GM13977 (cell line): ENCODE measurements at regions not wholly inside any gene's neighbourhood (a gene's known extent, or its start where the extent isn't known, plus 50 kb on each side); places are given as distances from the start of the nearest gene placed in this dataset.
"Not testable (repeated sequence)": the region's sequence is repeated elsewhere in the genome, so short reads cannot be mapped to it uniquely, and the experiment has no call there.

Experiments used
- DNase-seq: peaks from one replicate; pipeline ENCODE4 v3.0.0; 2012; ENCODE audit warnings: low spot score
- in situ Hi-C: fragments of 300-500 bp; cut with MboI; formaldehyde crosslinking; loops from one replicate; pipeline ENCODE4 v1.12.0; 2022; ENCODE audit warnings: low sequenced_read_pairs, low pct_unique_long_range_greater_than_20kb, mixed read lengths, inconsistent platforms; ENCODE audit not compliant: unreplicated experiment
- TF ChIP-seq, protein P1 (sequence below): IDR thresholded peaks from 2 replicates; pipeline ENCODE4 v1.5.1; 2012; ENCODE audit warnings: mild to moderate bottlenecking, control low read depth; ENCODE audit not compliant: insufficient read depth; ENCODE audit errors: extremely low read depth, missing control alignments

- in situ Hi-C loops: no loop called here
- no peak for DNase-seq
- TF ChIP-seq, protein P1, sequence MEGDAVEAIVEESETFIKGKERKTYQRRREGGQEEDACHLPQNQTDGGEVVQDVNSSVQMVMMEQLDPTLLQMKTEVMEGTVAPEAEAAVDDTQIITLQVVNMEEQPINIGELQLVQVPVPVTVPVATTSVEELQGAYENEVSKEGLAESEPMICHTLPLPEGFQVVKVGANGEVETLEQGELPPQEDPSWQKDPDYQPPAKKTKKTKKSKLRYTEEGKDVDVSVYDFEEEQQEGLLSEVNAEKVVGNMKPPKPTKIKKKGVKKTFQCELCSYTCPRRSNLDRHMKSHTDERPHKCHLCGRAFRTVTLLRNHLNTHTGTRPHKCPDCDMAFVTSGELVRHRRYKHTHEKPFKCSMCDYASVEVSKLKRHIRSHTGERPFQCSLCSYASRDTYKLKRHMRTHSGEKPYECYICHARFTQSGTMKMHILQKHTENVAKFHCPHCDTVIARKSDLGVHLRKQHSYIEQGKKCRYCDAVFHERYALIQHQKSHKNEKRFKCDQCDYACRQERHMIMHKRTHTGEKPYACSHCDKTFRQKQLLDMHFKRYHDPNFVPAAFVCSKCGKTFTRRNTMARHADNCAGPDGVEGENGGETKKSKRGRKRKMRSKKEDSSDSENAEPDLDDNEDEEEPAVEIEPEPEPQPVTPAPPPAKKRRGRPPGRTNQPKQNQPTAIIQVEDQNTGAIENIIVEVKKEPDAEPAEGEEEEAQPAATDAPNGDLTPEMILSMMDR: no peak
Observed at GRCh38 chr3:109985943-109986555, 648.7 kb upstream of the DPPA4 start.

GRCh38 chr3:109994853-109995252, 657.5 kb upstream of the DPPA4 start:
- in situ Hi-C loops: no loop called here
- TF ChIP-seq, protein P1: no peak
- no peak for DNase-seq

GRCh38 chr3:109995377-109995776, 658.0 kb upstream of the DPPA4 start:
- DNase-seq: no peak

GRCh38 chr3:110001905-110002304, 664.6 kb upstream of the DPPA4 start:
- in situ Hi-C loops: not testable (repeated sequence)

More at GRCh38 chr3:109995377-109995776, 658.0 kb upstream of the DPPA4 start:
- TF ChIP-seq, protein P1: no peak
- in situ Hi-C loops: no loop called here

DNA sequence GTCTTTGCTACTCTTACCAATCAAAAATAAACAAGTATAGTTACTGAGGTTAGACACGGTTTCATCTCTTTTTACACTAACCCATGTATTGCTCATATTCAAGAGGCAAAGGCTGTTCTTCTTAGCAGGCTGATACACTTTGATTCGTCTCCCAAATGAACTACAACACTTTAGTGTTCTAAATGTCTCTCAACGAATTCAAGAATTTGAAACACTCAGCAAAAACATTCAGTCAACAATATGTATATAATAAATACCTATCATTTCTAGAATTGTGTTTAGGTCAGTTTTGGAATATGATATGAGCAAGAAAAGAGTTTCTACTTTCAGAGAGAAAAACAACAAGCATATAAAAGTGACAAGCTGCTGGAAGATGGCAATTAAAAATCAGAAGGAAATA, 669.6 kb upstream of the DPPA4 start:
- in situ Hi-C loops: no loop called here
- TF ChIP-seq, protein P1: no peak
- no peak for DNase-seq

More at GRCh38 chr3:110001905-110002304, 664.6 kb upstream of the DPPA4 start:
- not testable (repeated sequence) for DNase-seq

GRCh38 chr3:110015231-110015963, 678.1 kb upstream of the DPPA4 start:
- in situ Hi-C loops: no loop called here
- TF ChIP-seq, protein P1: no peak

DNA sequence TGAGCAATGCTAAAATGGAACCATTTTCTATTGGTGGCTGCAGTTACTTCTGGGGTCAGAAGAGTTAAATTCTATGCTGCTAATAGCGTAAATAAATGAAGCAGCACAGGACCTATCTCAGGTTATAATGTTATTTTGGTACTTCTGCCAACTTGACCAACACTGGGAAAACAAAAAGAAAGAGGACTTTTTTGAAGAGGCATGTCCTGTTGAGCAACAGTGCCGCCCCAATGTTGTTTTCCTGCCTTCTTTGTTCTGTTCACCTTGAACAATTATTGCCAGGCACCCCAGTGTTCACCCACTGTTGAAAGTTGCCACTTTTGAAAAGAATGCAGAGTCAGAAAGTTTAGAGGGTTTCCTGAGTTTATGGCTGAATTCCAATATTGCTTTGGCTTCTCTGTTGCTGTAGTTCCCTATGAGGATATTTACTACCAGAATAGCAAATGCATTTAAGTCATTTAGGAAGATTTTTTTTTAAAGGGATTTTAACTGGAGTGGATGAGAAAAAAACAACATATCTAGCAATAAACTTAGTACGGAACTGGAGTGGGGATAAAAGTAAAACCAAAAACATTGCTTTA, 679.0 kb upstream of the DPPA4 start:
- in situ Hi-C loops: no loop called here
- TF ChIP-seq, protein P1: no peak
- DNase-seq: no peak

More at GRCh38 chr3:110015231-110015963, 678.1 kb upstream of the DPPA4 start:
- no peak for DNase-seq
